IPS DF 4.7 (cell line): ENCODE measurements at regions not wholly inside any gene's neighbourhood (a gene's known extent, or its start where the extent isn't known, plus 50 kb on each side); places are given as distances from the start of the nearest gene placed in this dataset.

Experiments
- DNase-seq: peaks from one replicate; pipeline ENCODE4 v3.0.0-alpha.2; 2013; ENCODE audit warnings: low spot score; ENCODE audit errors: extremely low read depth

DNA sequence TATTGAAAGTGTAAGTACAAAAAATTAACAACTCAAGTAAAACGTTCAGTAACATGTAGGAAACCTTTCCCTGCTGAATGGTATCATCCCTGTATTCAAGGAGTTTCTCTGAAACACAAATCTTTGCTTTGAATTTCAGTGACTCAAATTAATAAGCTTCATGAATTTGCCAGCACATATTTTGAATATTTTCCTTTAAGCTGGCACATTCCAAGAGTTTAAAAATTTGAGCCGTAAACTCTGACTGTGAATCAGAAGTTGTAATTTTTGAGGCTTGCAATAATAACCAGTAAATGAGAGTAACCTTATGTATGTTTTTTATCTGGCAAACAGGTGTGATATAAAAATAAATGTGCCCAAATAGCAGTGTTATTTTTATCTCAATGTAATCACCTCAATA, 1722.6 kb upstream of the PRR20A start:
- DNase-seq, result no peak

DNA sequence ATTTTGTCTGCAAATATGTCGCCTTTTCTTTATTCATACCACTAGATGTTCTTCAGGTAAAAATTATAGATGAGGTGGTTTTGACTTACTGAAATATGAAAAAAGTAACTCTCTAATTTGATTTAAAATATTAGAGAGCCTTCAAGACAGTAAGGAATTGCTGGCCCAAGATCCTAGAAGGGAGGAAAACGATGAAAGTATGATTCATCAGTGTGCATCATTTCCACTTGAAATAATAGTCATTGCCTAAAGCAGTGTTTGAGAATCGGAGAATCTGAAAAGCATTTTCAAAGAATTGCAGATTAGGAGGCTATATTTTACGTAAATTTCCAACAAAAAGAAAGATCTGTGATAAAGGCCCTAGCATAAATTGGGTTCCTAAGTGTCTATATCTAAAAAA, 1707.9 kb upstream of the PRR20A start:
- no peak for DNase-seq

DNA sequence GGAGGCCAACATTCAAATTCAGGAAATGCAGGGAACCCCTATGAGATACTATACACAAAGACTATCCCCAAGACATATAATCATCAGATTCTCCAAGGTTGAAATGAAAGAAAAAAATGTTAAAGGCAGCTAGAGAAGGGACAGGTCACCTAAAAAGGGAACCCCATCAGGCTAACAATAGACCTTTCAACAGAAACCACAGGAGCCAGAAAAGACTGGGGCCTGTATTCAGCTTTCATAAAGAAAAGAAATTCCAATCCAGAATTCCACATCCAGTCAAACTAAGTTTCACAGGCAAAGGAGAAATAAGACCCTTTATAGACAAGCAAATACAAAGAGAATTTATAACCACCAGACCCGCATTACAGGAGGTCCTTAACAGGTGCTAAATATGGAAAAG, 1703.6 kb upstream of the PRR20A start:
- DNase-seq, result no peak

DNA sequence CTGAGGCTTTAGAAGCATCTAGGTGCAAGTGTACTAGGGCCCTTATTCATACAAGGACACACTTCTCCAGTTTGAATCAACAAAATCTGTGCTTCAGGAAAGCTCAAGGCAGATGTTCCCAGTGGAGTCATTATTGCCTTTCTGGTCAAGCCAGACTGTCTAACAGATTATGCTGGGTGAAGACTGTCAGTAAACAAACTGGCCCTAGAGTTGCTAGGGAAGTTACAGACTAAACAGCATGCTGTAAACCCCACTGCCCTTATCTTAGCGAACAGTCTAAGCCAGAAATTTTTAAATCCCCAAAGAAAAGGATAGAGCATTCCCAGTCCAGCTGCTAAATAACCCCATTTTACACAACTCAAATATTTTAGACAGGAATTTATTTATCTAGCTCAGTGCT, 1701.3 kb upstream of the PRR20A start:
- DNase-seq, result no peak

DNA sequence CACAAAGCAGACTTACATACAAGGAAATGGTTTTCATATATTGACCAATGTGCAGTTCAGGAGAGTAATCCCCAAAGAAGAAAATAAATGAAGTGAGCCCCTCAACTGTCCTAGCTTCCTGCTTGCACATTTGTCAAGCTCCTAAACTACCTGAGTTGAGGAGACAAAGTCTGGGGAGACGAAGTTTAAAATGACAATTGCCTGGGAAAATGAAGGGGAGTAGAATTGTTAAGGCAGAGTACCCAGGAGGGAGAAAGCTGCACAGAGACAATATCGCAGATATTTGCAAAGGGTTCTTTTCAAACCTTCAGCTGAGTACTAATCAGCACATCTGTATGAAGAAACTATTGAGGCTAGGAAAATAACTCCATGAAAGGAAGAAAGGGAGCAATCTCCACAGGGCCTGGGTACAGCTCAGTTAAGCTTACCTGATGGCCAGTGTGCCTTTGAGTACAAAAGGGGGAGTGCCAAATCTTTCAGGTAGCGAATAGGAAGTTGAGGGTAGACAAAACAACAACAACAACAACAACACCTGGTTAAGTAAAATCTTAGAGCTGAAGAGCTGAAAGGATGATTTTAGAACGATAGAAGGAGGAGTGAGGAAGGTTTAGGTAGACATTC, 1700.1 kb upstream of the PRR20A start:
- no peak for DNase-seq

DNA sequence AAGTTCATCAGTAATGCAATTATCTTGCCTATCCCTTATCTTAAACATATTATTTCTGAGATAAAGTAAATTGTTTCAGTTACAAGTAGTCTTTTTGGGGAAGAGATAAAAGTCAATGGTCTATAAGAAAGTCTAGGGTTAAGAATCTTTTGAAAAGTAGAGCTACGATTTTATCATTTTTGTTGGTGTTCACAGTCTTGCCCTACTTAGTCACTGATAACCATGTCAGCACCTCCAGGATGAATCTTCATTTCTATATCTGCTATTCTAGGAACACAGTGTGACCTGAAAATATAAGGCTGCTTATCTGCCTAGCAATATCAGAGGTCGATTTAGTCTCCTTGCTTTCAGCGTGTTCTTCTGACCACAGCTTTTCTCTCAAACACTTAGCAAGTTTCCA, 1676.5 kb upstream of the PRR20A start:
- no peak for DNase-seq

DNA sequence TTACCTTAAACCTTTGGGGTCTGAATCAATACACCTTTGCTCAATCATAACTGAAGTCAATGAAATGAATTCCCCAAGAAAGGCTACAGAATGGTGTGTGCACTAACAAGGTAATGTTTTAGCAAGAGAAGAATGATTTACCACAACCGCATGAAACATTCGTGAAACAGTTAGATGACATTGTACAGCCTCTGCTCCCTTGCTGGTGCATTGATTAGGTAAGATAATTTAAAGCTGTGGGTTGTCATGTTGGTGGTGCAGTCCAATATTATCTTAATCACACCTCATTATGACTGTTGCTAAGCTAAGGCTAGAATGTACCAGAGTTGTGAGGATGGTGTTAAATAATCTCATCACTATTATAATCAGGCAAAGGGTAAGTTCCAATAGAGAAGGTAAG, 1673.2 kb upstream of the PRR20A start:
- no peak for DNase-seq

DNA sequence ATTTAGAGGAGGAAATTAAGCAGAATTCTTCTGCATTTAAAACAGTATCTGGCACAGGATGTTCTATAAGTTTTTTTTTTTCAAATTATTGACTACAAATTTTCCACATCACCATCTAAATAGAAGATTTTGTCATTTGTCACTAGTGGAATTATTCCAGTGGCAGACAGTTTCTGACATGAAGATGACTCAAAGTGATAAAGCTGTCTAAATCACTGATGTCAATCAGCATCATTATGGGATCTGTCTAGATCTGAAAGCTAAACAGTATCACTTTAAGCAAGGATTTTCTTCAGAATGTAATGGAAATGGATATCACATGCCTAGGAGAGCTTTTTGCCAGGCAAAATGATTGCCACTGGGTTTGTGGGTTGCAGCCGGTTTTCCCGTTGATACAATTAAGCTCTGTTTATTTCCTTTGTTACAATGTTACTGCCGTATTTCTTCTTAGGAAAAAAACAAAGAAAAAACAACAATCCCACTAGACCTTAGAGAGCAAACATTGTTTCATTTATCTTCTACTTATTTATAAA, 1657.0 kb upstream of the PRR20A start:
- DNase-seq, result no peak

DNA sequence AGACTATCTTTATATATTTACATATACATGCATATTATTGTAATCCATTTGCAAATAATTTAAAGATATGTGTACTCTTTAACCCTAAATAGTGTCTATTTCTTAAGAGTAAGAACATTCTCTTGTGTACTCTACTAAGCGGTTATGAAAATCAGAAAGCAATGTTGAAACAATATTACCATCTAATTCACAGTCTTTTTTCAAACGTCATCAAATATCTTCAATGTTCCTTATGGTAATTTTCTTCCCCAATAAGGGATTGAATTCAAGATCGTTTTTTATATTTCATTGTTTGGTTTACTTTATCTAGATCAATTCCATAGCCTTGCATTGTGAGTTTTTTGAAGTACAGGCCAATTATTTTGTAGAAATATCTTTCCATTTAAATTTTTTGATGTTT, 1647.4 kb upstream of the PRR20A start:
- no peak for DNase-seq

DNA sequence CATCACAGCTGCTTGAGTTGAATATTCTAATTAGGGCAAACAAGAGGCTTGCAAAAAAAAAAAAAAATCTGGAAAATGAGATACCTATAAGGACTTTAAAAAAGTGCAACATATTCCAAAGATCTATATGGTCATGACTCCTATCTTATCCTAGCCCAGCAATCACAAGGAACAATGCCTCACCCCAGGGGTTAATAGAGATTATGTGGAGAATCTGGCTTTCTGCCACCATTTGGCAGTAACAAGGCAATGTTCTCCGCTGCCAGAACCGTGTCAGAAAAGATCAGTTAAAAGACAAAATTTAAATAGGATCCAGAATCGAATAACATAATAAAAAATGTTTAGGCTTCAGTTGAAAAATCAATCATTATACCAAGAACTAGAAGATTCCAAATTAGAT, 1643.2 kb upstream of the PRR20A start:
- no peak for DNase-seq

DNA sequence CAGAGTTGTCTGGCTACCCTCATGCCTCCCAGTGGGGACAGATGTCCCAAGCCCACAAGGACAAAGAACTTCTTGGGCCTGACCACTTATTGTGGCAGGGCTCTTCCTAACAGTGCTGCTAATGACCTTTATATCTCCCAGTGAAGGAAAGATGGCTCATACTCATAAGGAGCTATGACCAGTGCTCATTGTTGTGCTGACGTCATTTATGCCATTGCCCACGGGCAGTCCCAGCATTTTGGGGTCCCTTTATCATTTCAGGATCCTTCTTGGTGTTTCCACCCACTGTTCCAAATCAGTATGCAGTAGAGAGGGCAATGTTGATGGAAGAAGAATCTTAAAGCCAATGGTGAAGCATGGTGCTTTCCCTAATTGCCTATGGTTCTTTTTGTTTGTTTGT, 1640.0 kb upstream of the PRR20A start:
- DNase-seq, result no peak

DNA sequence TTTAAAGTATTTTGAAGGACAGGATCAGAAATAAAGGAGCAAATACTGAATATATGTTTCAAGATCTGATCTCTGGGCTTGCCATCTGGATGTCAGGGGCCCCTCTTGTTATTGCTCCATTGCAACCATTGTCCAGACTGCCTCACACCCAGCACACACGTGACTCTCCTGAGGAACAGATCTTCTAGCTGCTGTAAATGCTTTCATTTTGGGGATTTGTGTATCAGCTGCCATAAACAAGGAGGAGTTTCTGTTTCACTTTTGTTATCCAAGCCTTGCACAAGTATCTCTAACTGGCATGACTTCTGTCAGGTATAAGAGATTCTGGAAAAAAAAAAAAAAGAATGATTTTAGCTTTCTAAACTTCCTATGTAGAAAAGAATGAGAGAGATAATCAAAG, 1624.1 kb upstream of the PRR20A start:
- DNase-seq, result no peak

DNA sequence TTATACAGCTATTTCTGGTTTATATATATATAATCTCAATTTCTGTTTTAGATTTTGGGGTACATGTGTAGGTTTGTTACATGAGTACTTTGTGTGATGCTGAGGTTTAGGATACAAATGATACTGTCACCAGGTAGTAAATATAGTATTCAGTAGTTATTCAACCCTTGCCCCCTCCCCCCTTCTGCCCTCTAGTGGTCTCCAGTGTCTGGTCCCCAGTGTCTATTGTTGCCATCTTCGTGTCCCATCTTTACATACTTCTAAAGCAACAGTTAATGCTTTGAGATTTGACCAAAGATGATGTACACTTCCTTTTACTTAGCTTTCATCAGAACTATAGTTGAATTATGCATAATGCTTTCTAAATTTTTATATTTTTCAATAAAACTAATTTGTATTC, 1623.4 kb upstream of the PRR20A start:
- DNase-seq, result no peak

DNA sequence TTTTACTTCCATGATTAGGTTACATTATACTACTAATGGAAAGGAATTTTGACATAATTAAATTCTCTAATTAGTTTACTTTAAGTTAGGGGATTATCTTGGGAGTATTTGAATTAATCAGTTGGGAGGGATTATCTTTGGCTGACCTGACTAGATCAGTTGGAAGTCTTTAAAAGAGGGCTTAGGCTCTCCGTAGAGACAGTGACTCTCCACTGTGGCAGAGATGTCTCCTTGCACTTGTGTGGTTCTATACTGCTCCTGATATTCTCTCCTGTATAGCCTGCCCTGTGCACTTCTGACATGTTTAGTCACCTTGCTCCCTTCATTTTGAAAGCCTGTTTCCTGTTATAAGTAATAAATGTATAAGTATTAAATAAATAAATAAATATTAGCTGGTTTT, 1612.3 kb upstream of the PRR20A start:
- no peak for DNase-seq

DNA sequence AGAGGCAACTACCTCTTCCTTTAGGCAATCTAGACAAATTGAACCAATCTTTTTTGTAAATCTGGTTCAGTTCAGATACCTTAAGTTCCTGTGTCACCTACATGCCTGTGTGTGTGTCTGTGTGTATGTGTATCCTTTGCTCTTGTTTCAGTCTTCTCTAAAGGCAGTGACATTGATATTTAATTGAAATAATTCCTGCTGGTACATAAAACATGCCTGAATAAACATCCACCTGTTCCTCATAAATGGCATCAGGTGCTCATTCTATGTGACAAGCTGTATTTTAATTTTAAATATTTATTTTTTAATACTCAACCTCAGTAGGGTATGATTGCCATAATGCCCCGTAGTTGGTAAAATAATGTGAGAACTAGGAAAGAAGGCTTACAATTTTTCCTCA, 1606.4 kb upstream of the PRR20A start:
- no peak for DNase-seq

DNA sequence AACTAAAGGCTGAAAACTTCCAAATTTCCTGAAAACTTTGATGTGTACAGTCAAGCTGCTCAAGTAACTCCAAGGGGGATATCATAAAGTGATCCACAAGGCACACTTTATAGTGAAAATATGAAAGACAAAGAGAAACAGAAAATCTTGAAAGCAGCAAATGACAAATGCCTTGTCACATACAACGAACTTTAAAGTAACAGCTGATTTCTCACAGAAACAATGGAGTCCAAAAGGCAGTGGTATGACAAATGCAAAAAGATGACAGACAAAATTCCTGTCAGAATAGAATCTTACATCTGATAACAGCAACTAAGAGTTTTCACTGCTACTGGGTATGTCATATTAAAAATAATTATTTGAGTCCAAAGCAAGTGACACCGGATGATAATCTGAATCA, 1602.3 kb upstream of the PRR20A start:
- no peak for DNase-seq

DNA sequence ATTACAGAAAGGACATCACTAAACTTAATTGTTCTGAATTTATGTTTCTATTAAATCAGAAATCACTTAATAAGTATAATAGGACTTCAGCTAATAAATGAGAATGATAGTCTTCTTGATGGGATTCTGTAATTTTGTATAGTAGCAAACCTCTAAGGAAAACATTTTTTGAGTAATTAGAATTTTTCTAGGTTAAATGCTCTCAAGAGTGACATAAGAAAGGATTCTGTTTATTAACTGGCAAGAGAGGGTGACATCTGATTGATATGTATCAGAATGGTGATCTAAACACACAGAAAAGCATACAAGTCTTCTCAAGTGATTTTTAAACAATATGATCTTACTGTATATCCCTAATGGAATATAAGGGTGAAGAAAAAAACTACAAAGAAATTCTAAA, 1597.7 kb upstream of the PRR20A start:
- no peak for DNase-seq

DNA sequence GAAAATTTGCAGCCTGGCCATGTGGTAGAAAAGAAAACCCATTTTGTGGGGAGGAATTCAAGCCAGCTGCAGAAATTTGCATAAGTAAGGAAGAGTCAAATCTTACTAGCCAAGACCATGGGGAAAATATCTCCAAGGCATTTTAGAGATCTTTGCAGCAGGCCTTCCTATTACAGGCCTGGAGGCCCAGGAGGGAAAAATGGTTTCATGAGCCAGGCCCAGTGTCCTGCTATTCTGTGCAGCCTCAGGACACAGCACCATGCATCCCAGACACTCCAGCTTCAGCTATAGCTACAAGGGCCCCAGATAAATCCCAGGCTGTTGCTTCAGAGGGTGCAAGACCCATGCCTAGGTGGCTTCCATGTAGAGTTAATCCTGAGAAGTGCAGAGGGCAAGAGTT, 1590.1 kb upstream of the PRR20A start:
- DNase-seq, result no peak

DNA sequence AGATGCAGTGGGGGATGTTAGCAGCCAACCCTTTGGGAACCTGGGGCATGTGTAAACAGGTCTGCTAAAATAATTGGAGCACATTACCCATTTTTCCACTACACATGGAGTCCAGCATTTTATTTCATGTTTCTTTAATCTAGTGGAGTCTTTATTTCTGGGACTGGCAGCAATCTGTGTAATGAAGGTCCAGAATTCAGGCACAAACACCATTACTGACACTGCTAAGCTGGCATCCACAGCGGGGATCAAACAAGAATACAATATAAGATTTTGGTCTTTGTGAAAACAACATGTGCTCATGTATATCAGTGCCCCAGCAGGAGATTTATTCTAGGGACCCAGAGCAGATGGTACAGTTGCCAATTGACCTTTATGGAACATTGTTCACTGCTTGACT, 1587.0 kb upstream of the PRR20A start:
- no peak for DNase-seq

DNA sequence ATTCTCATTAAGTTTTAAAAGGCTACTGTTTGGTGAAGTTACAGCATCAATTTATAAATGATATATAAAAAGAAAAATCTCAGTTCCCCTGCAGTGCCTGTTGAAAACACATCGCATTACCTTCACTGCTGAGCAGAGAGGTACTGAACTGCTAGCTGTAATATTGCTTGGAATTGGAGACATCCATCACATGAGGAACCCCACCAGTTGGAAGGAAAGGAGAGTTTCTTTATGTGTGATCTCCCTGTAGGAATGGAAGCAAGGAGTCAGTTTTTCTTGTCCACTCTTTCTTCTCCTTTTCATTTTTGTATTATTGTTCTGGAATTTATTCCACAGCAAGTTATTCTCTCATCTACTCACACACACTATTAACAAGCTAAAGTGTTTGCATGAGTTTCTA, 1586.0 kb upstream of the PRR20A start:
- no peak for DNase-seq

DNA sequence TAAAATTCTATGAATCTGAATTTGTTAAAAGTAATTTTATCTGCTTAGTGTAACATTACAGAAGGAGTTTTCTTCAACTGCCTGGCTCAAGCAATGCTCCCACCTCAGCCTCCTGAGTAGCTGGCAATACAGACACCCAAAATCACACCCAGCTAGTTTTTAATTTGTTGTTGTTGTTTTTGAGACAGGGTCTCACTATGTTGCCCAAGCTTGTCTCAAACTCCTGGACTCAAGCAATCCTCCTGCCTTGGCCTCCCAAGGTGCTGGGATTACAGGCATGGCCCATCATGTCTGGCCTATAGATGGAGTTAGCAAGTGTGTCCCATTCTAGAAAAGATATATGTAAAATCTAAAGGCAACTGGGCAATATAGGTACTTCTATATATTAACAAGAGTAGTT, 1580.4 kb upstream of the PRR20A start:
- no peak for DNase-seq

DNA sequence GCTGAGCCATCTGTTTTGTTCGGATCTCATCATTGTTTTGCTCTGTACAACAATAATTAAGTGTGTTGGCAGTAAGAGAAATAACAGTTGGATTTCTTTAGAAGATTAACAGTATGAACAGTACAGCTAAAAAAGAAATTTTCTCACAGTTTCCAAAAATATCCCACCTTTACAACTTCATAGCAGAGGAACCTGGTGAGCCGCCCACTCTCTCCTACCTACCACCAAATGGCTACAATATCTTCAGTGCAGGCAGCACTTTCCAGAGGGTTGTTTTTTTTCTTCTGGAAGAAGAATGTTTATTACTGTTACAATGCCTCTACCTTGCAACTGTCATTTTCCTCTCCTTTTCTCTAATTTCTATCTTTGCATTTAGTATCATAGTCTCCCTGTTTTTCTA, 1577.5 kb upstream of the PRR20A start:
- no peak for DNase-seq

DNA sequence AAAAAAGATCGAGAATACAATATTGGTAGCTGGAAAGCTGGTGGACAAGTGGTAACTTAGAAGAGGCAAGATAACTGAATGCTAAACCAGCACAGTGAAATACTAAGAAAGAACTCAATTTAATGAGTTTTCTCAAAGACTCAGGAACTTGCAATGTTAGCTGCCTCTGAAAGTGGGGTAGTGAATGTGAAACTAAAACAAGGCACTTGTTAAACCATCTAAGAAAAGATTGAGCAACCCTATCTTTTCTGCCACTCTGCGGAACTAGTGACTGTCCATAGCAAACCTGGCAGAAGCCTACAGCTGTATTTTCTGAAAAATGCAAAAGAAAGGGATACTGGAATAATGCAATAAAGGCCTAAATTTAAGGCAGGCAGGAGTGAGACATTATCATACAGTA, 1574.4 kb upstream of the PRR20A start:
- DNase-seq, result no peak

DNA sequence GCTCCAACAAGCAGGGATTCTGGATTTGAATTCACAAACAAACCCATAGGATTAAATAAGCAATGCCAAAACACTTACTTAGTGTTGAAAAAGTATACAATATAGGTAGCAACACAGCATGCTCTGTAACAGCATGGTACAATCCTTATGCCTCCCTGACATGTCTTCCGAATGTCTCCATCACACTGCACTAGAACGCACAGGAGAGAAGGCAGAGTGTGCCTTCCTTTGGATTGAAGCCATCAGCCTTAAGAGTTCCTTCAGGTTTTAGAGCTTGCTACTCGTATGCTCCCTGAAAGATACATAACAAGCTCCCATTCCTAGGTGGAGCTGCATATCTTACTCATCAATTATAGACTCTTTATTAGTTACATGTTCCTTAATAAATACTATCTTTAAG, 1573.9 kb upstream of the PRR20A start:
- no peak for DNase-seq
